Pancreas (tissue), 10 donors: ENCODE measurements at regions not wholly inside any gene's neighbourhood (a gene's known extent, or its start where the extent isn't known, plus 50 kb on each side); places are given as distances from the start of the nearest gene placed in this dataset.
A peak's percentile ranks its signal among the peaks of the same experiment; 100 is the strongest.

Experiments
- ATAC-seq, 4 donors: fragments of 200-7000 bp; cut with Tn5 transposase; one replicate each; pipeline versions ENCODE4 v1.8.0 to v1.9.1; 2020; ENCODE audit warnings: mild to moderate bottlenecking in 4 of 4, moderate library complexity in 4 of 4
- DNase-seq, 6 donors: peaks; one replicate each; pipeline ENCODE4 v3.0.0-alpha.2; 2020
- FAIRE-seq: peaks from 2 replicates; lab custom pipeline; 2012; peaks lifted over from hg19 to GRCh38; lab: Jason Lieb, UNC
- H3K27ac ChIP-seq, 4 donors: fragments of 200-600 bp; sonication (generic); 1 replicate in 3 of 4; 2 replicates in 1 of 4; pipeline versions ENCODE4 v1.5.0 to v1.8.0; 2020
- H3K27me3 ChIP-seq, 4 donors: fragments of 200-600 bp; one replicate each; pipeline ENCODE4 v1.8.0; 2021
- H3K36me3 ChIP-seq, 3 donors: fragments of 200-600 bp; sonication (generic) in 1 of 3; one replicate each; pipeline versions ENCODE4 v1.5.0 to v1.8.0; 2020 to 2021
- H3K4me1 ChIP-seq, 3 donors: fragments of 200-600 bp; one replicate each; pipeline ENCODE4 v1.8.0; 2021
- H3K4me3 ChIP-seq, 4 donors: fragments of 200-600 bp; sonication (generic) in 2 of 4; one replicate each; pipeline versions ENCODE4 v1.5.0 to v1.8.0; 2020 to 2021
- H3K9me3 ChIP-seq, 4 donors: fragments of 200-600 bp; one replicate each; pipeline ENCODE4 v1.8.0; 2021
- WGBS, 2 donors: extraction: QIAGEN DNeasy Blood & Tissue Kit; methylation state at CpG; one replicate each; pipeline ENCODE4 v1.1.7; 2013; 5-methylcytosine and 5-hydroxymethylcytosine counted together
- intact Hi-C, 3 donors: fragments of 100-400 bp; cut with DNase I; formaldehyde crosslinking; loops; one replicate each; pipeline versions ENCODE4 v1.11.1 to v1.14.2; 2022
- TF ChIP-seq, protein P1 (sequence below), 4 donors: fragments of 200-600 bp; sonication (generic) in 3 of 4; IDR thresholded peaks; one replicate each; pipeline versions ENCODE4 v1.5.0 to v1.8.0; 2021; ENCODE audit warnings: antibody characterized with exemption in 4 of 4
- donor health status: healthy with polysubstance abuse.
- donor health status: DM: no; HTN: no; CAD: no; lungs with moderate emphysema.
- donor health status: DM: no; HTN: no; CAD: no.
- donor health status: control.
- donor health status: control.
- donor health status: Bipolar disorder and iron deficiency.
- donor health status: DM: yes; HTN: yes; CAD: no.
- donor health status: DM: no; HTN: no; CAD: no.
- donor health status: DM: no; HTN: no; CAD: no.
- donor health status: DM: yes; HTN: yes; CAD: no.

DNA sequence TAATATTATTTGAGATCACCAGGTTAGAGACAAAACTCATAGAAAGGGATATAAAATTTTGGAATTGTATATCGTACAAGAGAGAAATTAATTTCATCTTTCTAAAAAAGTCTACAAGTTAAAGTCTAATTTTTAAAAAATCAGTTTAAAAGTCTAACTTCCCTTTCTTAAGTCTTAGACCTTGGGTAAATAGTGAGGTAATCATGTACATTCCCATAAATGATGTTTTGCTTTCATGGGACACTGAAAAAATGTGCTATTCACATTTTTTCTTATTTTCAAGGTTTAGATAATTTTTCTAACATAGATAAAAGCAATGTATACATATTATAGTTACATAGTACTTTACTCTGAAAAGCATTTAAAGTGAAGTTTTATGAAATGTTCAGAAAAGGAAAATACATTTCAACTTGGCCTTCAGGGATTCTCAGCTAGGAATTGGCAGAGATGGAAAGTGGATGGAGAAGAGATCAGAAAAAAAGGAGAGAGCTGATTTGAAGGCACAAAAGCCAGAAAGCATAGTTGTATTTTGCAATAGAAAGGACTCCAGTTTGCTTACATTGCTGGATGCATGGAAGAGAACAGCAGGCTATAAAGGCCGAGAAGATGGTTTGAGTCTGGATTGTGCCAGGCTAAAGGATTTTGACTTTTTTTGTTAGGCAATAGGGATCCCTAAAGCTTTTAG lies 194.0 kb downstream of the CASP12 start:
- H3K4me1 ChIP-seq = peaks cover 0 to 9% (median 0%) of the 10 kb centered on the region in 3 donors
- H3K36me3 ChIP-seq = no peaks in the 10 kb centered on the region
- no peak for FAIRE-seq
- intact Hi-C loops = no loop called here
- H3K27me3 ChIP-seq = no peaks in the 10 kb centered on the region
- H3K9me3 ChIP-seq = no peaks in the 10 kb centered on the region
- no peak for DNase-seq
- TF ChIP-seq, protein P1, sequence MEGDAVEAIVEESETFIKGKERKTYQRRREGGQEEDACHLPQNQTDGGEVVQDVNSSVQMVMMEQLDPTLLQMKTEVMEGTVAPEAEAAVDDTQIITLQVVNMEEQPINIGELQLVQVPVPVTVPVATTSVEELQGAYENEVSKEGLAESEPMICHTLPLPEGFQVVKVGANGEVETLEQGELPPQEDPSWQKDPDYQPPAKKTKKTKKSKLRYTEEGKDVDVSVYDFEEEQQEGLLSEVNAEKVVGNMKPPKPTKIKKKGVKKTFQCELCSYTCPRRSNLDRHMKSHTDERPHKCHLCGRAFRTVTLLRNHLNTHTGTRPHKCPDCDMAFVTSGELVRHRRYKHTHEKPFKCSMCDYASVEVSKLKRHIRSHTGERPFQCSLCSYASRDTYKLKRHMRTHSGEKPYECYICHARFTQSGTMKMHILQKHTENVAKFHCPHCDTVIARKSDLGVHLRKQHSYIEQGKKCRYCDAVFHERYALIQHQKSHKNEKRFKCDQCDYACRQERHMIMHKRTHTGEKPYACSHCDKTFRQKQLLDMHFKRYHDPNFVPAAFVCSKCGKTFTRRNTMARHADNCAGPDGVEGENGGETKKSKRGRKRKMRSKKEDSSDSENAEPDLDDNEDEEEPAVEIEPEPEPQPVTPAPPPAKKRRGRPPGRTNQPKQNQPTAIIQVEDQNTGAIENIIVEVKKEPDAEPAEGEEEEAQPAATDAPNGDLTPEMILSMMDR (IDR thresholded peaks at IDR 0.05) = no peak
- H3K27ac ChIP-seq = no peak overlapping the region
- ATAC-seq = no peak
- H3K4me3 ChIP-seq = no peak overlapping the region
- 90 to 93% methylated on average over 2 of the region's 2 CpGs for WGBS, 2 donors

- H3K4me3 ChIP-seq = no peak overlapping the region
- ATAC-seq = peak in 1 of 4 donors; percentile 51
- no peaks in the 10 kb centered on the region for H3K36me3 ChIP-seq
- H3K9me3 ChIP-seq = no peaks in the 10 kb centered on the region
- H3K27me3 ChIP-seq = no peaks in the 10 kb centered on the region
- TF ChIP-seq, protein P1 (IDR thresholded peaks at IDR 0.05) = no peak
- peaks cover 0 to 9% (median 0%) of the 10 kb centered on the region in 3 donors for H3K4me1 ChIP-seq
- DNase-seq = no peak
- FAIRE-seq = no peak
- H3K27ac ChIP-seq = no peak overlapping the region
- intact Hi-C loops = no loop called here
Observed at GRCh38 chr11:104700609-104701008, 197.7 kb downstream of the CASP12 start.

DNA sequence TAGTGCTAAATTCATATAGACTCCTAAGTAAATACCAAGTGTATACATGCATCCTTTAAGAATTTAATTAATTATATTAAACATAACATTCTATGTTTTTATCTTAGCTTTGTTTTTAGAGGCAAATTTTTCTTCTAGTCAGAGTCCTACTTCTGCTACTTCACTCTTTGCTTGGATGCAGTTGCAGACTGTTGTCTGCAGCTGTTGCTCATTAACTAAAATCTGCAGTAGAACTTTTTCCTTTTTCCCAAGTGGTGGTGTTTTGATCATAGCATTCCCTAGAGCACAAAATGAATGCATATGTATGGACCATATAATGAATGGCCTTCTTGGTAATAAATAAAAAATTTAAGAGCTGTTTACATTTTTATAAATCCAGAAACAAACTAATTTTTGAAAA lies 198.3 kb downstream of the CASP12 start:
- TF ChIP-seq, protein P1 (IDR thresholded peaks at IDR 0.05) = no peak
- Histone ChIP-seq H3K27ac (no peak overlapping the region), H3K4me1 (peaks cover 0 to 4% (median 0%) of the 10 kb centered on the region in 3 donors), H3K36me3 (no peaks in the 10 kb centered on the region), H3K9me3 (no peaks in the 10 kb centered on the region), H3K4me3 (no peak overlapping the region), H3K27me3 (no peaks in the 10 kb centered on the region)
- DNase-seq = no peak
- no peak for FAIRE-seq
- ATAC-seq = no peak
- intact Hi-C loops = no loop called here

DNA sequence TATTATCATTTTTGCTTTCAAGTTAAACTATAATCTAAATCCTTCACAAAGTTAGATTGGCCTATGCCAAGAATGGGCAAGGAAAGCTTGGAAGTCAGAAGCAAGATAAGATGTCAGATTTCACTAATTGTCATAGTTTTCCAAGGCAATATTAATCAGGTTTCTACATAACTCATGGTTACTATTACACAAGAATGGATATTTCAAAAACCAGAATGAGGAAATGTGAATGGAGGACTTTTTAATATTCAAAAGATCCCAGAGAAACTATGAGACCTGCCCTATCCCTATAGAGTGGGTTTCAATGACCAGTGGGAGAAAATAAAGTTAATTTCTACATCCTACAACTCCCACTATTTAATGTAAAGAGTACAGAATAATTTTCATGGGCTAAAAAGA lies 203.2 kb downstream of the CASP12 start:
- no peaks in the 10 kb centered on the region for H3K27me3 ChIP-seq
- no peaks in the 10 kb centered on the region for H3K9me3 ChIP-seq
- peak overlapping the region in 2 of 4 donors; percentile 24 to 42 for H3K27ac ChIP-seq
- ATAC-seq (peak; percentile 37 to 51 (median 38)), FAIRE-seq (no peak), DNase-seq (no peak)
- TF ChIP-seq, protein P1 (IDR thresholded peaks at IDR 0.05) = no peak
- H3K4me1 ChIP-seq = no peaks in the 10 kb centered on the region
- H3K4me3 ChIP-seq = no peak overlapping the region
- intact Hi-C loops = no loop called here
- H3K36me3 ChIP-seq = no peaks in the 10 kb centered on the region

DNA sequence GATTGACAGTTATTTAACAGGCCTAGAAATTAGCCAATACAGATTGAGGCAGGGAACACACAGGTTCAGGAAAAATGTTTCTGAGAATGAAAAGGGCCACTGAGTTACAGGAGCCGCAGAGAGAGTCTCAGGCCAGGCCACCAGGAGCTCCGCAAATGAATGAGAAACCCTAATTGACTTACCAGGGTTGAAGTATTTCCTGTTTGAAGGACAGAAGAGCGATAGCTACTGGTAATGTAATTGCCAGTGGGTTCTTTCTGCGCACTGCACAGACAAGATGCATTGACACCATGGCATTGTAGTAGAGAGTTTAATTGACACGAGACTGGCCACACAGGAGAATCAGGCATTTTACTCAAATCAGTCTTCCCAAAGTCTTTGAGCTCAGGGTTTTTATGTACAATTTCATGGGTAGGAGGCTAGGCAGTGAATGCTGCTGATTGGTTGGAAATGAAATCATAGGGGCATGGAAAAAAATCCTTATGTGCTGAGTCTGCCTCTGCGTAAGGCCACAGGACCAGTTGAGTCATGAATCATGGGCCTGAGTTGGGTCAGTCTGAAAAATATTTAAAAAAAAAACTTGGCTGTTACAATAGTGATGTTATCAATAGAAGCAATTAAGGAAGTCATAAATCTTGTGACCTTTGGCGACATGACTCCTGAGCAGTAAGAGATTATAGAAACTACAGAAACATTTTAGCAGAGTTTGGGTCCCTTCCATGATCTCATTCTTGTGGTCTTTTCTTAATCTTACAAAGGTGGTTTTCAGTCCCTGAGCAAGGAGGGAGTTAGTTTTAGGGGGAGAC lies 203.8 kb downstream of the CASP12 start:
- no peak for FAIRE-seq
- peak in 2 of 6 donors; percentile 1 to 7 for DNase-seq
- intact Hi-C loops = no loop called here

More for the DNA sequence above, 203.8 kb downstream of the CASP12 start:
- TF ChIP-seq, protein P1 (IDR thresholded peaks at IDR 0.05) = no peak
- WGBS, 2 donors = 74 to 78% methylated on average over 7 of the region's 7 CpGs
- Histone ChIP-seq H3K27me3 (no peaks in the 10 kb centered on the region), H3K27ac (peak overlapping the region in 2 of 4 donors; percentile 25 to 42), H3K4me3 (no peak overlapping the region), H3K36me3 (no peaks in the 10 kb centered on the region), H3K9me3 (no peaks in the 10 kb centered on the region), H3K4me1 (no peaks in the 10 kb centered on the region)
- ATAC-seq = peak; percentile 58 to 78 (median 76)
